Hematopoietic multipotent progenitor cell (in vitro differentiated cells): ENCODE measurements at regions not wholly inside any gene's neighbourhood (a gene's known extent, or its start where the extent isn't known, plus 50 kb on each side); places are given as distances from the start of the nearest gene placed in this dataset.
A peak's percentile ranks its signal among the peaks of the same experiment; 100 is the strongest.

ENCODE experiments used
- DNase-seq, 3 donors: peaks; one replicate each; pipeline ENCODE4 v3.0.0-alpha.2; 2011 to 2015; ENCODE audit warnings: low read depth in 2 of 3, low spot score in 2 of 3

DNA sequence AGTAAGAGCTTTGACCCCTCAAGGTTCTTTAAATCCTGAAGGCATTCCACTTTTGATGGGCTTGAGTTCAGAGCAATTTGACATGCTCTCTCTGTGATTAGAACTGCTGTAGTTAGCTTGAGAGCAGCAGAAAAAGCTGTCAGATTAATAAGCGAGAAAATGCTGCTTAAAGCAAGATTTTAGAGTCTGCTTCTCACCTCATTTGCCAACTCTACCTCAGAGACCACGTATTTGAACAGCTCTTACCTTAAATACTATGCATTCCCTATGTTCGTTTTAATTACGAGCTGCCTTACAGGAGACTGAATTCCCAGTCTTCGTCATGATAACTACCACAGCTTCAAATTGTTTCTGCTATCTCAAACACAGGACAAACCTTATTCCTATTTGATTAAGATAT is 253.4 kb downstream of the SLITRK6 start:
- DNase-seq, result no peak

DNA sequence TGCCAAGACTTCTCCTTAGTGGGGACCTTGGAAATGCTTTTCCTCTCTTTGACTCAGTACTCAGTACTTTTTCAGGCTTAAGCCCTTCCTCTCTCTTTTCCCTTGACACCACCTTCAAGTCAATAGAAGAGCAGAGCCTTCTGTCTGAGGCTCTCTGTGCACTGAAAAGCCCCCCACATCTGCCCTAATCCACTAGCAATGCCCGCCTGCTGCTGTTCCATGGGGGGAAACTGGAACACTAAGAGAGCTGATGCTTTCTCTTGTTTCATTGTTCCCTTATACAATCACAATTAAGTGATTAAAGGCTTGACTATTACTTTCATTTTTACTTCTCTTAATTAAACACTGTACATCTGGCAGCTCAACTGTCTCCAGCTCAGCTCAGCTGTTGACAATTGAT is 254.5 kb downstream of the SLITRK6 start:
- no peak for DNase-seq

DNA sequence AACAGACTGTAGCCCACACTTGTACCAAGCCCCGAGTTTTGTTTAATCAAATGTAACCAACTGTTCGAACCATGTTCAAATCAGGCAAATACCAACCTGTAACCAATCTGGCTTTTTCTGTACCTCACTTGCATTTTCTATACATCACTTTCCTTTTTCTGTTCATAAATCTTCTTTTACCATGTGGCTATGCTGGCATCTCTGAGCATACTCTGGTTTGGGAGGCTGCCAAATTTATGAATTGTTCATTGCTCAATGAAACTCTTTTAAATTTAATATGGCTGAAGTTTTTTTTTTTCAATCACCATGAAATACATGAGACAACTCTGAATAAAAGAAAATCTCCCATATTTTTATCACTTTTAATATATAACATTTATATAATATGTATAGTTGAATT is 256.1 kb downstream of the SLITRK6 start:
- DNase-seq, result peak in 2 of 3 donors; percentile 16 to 77

DNA sequence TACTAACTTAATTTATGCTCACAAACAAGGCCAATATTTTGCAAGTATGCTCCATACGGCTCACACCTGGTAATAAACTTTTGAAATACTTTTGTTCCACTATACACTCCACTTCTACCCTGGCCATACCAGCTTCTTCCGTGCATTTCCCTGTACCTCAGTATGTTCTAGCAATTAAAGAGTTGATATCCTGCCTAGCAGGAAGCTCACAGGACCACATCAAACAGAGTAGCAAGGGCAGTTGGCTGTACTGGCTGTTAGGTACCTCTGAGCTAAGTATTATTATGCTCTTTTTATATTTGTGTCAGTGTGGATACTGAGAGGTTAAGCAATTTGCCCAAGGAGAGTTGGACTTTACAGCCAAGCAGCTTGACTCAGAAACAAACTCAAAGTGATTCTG is 257.7 kb downstream of the SLITRK6 start:
- DNase-seq, result no peak

DNA sequence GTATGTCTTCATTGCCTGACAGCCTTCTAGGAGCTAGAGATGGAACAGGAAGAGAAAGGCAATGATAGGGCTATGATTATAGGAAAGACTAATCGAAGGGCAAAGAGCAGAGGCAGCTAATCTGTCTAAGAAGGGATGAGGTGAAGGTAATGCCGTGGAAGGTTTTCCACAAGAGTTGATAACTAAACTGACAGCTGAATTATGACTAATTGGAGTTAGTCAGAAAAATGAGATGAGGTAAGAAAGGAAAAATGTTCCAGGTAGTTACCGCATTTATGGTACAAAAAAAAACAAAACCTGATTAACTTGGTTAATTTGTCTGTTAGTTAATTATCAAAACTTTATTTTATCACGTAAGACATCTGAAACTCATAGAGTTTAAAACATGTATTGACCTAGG is 260.3 kb downstream of the SLITRK6 start:
- no peak for DNase-seq

DNA sequence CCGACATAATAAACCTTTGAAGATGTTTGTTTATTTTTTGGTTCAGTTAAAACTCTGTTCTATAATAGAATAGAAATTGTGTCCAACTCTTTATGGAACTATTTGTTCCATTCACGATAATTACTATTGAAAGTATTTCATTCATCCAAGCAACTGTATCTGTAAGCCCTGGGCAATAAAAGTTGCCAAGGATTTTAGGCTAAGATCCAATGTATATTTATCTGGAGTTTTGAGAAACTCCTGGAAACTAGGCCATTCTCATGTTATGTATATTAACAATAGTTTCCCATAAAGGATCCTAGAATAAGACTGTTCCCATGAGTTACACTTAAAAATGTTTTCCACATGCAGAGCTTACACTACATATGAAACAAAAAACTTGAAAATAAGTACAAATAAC is 261.6 kb downstream of the SLITRK6 start:
- no peak for DNase-seq

DNA sequence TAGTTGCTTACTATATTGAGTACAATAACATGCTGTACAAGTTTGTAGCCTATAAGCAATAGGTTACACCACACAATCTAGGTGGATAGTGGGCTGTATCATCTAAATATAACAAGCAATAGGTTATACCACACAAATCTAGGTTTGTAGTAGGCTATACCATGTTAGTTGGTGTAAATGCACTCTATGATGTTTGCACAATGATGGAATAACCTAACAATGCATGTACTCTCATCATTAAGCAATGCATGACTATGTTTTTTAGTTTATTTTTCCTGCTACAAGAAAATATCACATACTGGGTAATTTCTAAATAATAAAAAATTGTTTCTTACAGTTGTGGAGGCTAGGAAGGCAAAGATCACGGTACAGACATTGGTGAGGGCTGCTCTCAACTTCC is 262.5 kb downstream of the SLITRK6 start:
- DNase-seq, result no peak

DNA sequence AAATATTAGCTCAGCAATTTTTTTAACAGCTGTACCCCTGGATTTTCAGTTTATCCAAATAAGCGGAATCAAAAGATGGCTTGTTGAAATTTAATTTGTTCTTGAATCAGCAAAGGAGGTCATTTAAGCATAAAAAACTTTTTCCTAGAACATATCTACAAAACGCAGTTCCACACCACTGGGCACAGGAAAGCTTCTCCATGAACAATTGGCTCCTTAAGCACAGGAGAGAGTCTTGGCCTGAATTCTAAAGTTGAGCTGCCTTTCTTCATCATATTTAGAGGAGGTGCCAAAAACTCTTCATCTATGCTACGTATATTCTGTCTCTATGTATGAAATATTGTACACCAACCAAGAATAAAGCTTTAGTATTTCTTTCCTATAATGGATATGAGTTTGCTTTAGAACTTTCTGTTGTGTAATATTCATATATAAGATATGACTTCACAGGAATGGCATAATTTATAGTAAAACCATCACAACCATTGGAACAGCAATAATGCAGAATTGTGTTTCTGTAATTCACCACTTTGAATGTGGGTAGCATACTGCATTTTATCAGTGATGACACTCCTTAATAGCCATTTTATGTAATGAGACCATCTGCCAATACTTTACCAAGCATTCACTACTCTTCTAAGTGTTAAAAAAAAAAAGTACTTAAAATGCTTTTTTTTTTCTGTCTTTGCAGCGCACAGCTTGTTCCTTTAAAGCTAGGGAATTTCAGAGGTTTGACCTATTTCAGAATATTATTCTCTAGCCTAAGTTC is 263.7 kb downstream of the SLITRK6 start:
- DNase-seq, result no peak

DNA sequence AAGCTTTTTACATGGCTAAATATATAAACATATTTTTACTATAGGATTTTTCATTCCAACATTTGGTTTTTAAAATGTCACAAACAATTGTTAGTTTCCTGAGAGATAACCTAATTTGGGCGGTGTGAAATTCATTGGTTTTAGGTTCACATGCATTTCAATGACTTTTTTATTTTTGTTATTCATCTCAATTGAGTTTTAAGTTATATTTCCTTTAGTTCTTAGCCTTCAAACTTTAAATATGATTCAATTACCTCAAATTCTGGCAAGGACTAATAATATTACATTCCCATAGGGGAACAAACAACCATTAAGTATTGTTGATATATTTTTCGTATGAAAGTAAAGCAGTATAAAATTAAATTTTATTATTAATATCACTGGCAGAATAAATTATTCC is 265.3 kb downstream of the SLITRK6 start:
- no peak for DNase-seq

DNA sequence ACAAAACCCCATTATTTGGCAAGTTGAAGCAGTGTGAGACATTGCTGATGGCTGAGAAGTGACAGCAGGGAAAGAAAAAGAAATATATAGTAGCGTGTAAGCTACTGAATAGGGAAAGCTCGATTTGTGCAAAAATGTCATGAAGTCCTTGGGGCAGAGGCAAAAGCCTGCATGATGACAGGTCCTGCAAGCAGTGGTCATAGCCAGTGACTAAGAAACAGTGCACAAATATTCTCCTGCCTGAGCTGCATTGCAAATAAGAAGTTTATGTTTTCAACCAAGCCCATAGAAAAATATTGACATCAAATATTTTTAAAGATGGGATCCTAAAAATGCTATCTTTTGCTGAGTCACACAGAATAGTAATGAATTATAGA is 270.0 kb downstream of the SLITRK6 start:
- DNase-seq, result no peak

DNA sequence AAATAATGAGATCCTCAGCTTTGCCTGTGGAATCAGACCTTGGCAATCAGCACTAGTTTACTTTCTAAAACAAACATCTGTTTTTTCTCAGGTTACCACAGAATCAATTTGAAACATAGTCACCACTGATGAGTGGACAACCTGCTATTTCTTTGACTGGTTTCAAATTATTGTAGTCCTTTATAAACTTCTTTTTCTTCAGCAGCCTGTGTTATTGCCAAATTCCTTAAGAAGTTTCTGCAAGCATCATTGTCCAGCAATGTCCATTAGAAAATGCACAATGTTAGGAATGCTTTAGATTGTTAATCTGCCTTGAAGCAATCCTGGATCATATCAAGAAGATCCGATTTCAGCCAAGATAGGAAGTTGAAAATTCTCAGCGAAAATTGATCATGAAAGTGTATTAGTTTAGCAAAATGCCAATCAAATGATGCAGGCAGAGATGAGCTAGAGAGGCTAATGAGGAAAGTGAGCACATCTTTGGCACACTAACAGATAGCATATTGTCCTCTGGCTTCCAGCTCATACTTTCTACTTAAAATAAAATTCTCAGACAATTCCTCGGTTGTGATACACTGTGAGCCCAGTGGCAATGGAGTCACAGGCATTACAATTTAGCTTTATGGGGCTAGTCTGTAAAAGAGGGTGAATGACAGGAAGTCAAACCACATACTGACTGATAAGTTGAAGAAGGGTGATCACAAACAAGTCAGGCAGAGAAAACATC is 270.6 kb downstream of the SLITRK6 start:
- DNase-seq, result no peak

DNA sequence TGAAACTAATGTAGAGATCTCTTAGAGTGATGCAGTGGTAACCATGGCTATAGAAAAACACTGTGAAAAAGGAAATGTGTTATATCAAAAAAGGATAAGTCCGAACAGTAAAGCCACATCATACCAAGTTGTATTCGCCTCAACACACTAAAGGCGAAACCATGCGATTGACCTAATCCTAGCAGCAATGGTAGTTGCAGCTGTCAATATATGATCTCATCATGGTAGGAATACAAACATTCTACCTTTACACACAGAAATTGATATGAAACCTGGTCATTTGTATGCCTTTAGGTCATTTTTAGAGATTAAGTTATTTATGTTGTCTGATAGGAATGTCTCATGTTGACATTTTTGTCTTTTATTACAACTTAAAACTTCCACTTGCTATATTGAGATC is 271.9 kb downstream of the SLITRK6 start:
- no peak for DNase-seq

DNA sequence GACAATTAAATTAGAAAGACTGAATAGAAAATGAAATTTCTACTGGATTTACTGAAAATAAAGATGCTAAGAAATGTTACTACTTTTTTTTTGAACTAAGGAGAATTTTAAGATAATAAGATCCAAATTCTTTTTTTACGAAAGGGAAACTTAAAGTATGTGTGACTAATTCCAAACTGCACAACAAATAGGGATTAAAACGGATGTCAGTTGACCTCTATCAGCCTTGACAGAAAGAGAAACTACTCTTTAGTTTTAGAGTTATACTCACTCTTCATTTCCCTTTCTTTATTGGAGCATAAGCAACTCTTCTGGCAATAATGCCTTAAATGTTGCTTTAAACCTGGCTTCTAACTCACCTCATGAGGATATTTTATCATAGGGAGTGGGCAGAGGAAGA is 273.8 kb downstream of the SLITRK6 start:
- DNase-seq, result no peak

DNA sequence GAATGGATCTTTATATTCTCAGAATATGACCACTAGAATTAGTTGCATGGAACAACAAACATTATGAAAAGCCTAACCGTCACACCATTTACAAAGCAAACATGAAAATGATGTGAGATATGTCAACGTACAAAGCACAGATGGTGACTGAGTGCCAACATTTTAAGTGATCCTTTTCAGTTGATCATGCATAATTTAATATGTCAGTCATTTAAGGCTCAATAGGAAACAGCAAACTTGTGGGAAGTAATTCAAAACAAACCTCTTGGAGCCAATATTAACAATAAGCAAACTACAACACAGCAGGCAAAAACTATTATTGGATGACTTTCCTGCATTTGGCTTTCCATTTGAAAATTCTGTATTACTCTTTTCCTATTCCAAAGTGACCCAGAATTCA is 277.6 kb downstream of the SLITRK6 start:
- DNase-seq, result no peak

DNA sequence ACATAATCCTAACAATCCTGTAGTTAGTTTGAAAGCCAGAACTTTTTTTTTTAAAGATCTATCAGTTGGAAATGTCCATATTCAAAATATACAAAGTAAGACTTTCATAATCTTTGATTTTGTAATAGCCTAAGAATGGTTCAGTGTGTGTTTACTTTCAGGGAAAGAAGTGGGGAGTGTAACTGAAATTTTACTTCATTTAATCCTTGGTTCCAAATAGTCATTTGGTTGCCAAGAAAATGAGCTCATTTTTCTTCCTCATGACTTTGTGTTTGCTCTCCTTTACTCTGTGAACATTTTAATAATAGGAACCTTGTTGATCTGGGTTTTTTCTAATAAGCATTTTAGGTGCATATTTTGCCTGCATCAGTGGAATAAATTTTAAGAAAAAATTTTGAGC is 278.8 kb downstream of the SLITRK6 start:
- no peak for DNase-seq

DNA sequence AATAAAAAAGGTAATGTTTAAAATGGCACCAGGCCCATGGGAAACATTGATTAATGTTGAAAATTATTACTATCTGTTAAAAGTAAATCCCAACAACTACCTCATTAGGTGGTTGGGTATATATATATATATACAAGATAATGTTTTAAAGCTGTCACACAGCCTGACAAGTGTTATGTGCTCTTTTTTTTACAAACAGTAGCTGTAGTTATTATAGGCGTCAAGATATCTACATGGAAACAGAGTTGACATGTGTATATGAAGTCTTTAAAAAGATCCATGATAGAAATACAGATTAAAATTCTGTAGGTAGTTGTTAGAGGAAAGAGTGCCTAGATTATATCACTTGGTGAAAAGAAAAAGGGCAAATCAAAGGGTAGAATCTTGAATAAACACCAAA is 279.9 kb downstream of the SLITRK6 start:
- no peak for DNase-seq

DNA sequence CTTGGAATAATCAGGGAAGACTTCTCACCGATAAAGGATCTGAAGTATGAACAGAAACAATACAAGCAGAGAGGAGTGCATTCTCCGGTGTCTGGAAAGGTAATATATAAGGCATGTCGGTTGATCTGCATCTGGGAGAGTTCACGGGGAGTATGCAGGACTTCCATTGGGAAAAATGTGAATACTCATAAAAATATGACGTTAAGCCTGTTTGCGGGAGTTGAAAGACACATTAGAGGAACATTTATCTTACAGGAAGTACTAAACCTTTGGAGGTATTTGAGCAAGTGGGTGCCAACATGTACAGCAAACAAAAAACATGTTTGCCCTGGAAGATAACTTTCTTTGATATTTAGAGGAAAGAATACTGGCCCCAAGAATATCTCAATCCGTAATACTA is 286.8 kb downstream of the SLITRK6 start:
- DNase-seq, result no peak

DNA sequence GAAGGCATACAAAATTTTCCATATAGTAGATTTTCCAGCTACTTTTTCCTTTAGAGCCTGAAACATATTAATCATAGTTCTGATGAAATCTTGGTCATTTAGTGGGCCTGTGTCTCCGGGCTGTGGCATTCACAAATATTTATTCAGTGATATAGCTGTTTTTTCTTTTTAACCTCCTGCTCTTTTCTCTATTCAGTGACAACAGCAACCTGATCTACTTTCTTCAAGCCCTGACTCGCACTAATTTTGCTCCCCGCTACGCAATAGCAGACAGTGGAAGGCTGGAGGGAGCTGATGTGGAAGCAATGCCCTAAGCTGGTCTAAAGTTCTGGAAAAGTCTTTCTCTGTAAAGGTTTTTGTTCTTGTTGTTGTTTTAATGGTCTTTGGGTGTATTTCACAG is 289.7 kb downstream of the SLITRK6 start:
- no peak for DNase-seq

DNA sequence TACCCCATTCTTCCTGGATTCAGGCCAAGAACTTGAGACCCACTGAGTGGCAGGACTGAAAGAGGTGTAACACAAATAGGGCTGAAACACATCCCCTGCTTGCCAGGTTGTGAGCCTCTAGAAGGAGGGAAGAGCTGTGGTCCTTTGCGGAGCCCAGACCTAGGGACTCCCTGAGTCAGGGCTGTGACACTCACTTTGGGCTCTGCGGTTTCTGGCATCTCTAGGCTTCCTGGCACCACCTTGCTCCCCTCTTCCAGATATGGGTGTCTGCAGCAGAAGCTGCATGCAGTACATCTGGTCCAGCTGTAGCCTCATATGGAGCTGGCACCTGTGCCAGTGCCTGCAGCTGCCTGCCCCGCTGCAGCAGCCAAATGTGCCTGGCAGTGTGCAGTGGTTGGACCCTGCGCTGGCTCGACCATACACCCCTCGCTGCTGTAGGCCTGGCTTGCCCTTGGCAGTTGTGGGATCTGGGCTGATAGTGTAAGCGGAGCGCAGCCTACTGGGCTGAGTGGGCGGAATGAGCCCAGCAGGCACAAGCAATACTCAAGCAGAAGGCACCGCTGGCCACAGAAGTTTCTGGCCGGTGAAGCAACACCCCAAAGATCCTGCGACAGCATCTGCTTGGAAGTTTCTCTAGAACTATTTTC is 290.4 kb downstream of the SLITRK6 start:
- no peak for DNase-seq

DNA sequence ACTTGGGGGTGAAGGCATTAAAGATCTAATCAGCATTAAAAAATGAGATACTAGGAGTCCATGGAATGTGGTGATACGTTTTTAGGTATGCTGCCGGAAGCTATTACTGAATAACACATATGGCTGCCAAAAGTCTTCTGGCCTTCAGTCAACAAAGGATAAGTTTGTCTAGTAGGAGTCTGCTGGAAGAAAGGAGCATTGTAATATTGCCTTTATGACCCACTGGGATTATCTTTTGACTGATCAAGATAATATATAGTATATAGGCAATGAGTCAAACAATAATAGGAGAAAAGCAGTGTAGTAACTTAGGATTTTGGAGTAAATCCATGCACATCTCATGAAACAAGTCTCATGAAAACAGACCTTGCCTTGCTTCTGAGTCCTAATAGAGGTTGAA is 295.4 kb downstream of the SLITRK6 start:
- DNase-seq, result no peak

DNA sequence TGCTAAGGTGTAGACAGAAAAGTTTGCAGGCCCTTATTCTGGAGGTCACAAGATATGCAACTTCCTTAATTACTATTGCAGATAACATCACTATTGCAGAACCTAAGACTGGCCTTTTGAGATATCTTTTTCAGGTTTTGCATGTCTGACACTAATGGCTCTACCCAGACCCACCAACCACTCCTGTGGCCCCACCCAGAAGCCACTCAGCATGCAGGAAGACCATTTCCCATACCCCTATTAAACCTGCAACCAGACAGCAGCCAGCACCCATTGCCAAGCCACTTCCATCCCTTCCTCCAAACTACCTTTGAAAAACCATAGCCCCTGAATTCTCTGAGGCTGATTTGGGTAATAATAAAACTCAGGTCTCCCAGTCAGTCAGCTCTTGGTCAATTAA is 297.6 kb downstream of the SLITRK6 start:
- no peak for DNase-seq

DNA sequence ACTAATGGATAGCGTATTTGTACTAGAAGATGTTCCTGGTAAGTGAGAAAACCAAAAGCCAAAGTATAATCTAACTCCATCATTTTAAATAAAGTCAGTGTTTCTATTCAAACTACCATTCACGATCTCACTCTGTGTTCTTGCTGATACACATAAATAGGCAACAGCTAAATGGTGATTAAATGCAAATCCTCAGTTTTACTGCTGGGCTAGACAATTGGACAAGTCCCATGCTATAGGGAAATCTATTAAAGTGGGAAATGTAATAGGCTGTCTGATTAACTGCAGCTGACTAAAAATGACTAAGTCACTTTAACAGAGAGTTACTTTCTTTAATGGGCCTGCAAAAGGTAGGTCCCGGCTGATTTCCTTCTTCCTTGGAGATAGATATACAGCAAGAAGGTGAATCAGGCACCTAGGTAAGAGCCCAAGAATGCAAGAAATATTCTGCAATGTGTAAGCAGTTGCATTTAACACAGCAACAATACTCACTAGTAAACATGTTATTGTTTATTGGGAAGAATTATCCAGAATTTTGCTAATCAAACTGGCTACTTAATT is 298.4 kb downstream of the SLITRK6 start:
- DNase-seq, result no peak
